GM23248 (cell line): ENCODE measurements at regions not wholly inside any gene's neighbourhood (a gene's known extent, or its start where the extent isn't known, plus 50 kb on each side); places are given as distances from the start of the nearest gene placed in this dataset.

ENCODE experiments used
- DNase-seq: peaks from one replicate; pipeline ENCODE4 v3.0.0-alpha.2; 2015
- H2AFZ ChIP-seq: fragments of 200-600 bp; sonication (generic); 2 replicates; pipeline ENCODE4 v1.6.1; 2016; ENCODE audit warnings: antibody characterized with exemption
- H3F3A ChIP-seq: fragments of 200-600 bp; sonication (generic); 2 replicates; pipeline ENCODE4 v1.6.1; 2016; ENCODE audit warnings: mild to moderate bottlenecking, antibody characterized with exemption, mixed run types; ENCODE audit not compliant: insufficient read depth
- H3K27ac ChIP-seq: fragments of 200-600 bp; sonication (generic); 2 replicates; pipeline ENCODE4 v1.5.1; 2016; ENCODE audit warnings: mild to moderate bottlenecking
- H3K27me3 ChIP-seq: fragments of 200-600 bp; sonication (generic); replicated peaks from 2 replicates; pipeline ENCODE4 v1.6.1; 2016; ENCODE audit warnings: mild to moderate bottlenecking; ENCODE audit not compliant: insufficient read depth
- H3K36me3 ChIP-seq: fragments of 200-600 bp; sonication (generic); 2 replicates; pipeline ENCODE4 v1.6.1; 2016; ENCODE audit warnings: low read depth, mild to moderate bottlenecking
- H3K4me1 ChIP-seq: fragments of 200-600 bp; sonication (generic); 2 replicates; pipeline ENCODE4 v1.6.1; 2016; ENCODE audit warnings: mild to moderate bottlenecking; ENCODE audit not compliant: insufficient read depth
- H3K4me2 ChIP-seq: fragments of 200-600 bp; sonication (generic); one replicate; pipeline ENCODE4 v1.6.1; 2016; ENCODE audit warnings: mild to moderate bottlenecking; ENCODE audit not compliant: unreplicated experiment
- H3K4me3 ChIP-seq: fragments of 200-600 bp; sonication (generic); 2 replicates; pipeline ENCODE4 v1.5.1; 2016; ENCODE audit warnings: mild to moderate bottlenecking
- H3K79me2 ChIP-seq: fragments of 200-600 bp; sonication (generic); 2 replicates; pipeline ENCODE4 v1.6.1; 2016; ENCODE audit warnings: mild to moderate bottlenecking; ENCODE audit not compliant: insufficient read depth
- H3K9ac ChIP-seq: fragments of 200-600 bp; sonication (generic); 2 replicates; pipeline ENCODE4 v1.6.1; 2016; ENCODE audit warnings: mild to moderate bottlenecking
- H3K9me2 ChIP-seq: fragments of 200-600 bp; sonication (generic); 2 replicates; pipeline ENCODE4 v1.6.1; 2016; ENCODE audit warnings: mixed run types, mild to moderate bottlenecking, moderate library complexity; ENCODE audit not compliant: insufficient read depth
- H3K9me3 ChIP-seq: fragments of 200-600 bp; sonication (generic); one replicate; pipeline ENCODE4 v1.6.1; 2017; ENCODE audit warnings: low read depth
- H4K20me1 ChIP-seq: fragments of 200-600 bp; sonication (generic); 2 replicates; pipeline ENCODE4 v1.6.0; 2016; ENCODE audit not compliant: insufficient read depth
- EZH2 ChIP-seq: fragments of 200-600 bp; sonication (generic); IDR thresholded peaks from 2 replicates; pipeline ENCODE4 v1.6.1; 2018; ENCODE audit warnings: antibody characterized with exemption, mild to moderate bottlenecking; ENCODE audit not compliant: insufficient read depth, poor library complexity, severe bottlenecking
- EZH2phosphoT487 ChIP-seq: fragments of 200-600 bp; sonication (generic); IDR thresholded peaks from 2 replicates; pipeline ENCODE4 v1.6.1; 2018; ENCODE audit warnings: antibody characterized with exemption, moderate library complexity, mild to moderate bottlenecking, low read depth; ENCODE audit not compliant: insufficient read depth
- WGBS, 2 experiments: methylation state at CpG; one replicate each; pipeline ENCODE4 v1.1.6; 2015 to 2017; ENCODE audit warnings: low lambda C conversion rate in 2 of 2, low coverage in 1 of 2; ENCODE audit errors: missing lambda C conversion rate in 2 of 2; 5-methylcytosine and 5-hydroxymethylcytosine counted together
- in situ Hi-C: fragments of 300-500 bp; cut with MboI; formaldehyde crosslinking; loops from 2 replicates; pipeline ENCODE4 v1.15.0; 2020

GRCh38 chr5:133899506-133899905 is 68.9 kb downstream of the C5orf15 start:
- H3F3A ChIP-seq: no peaks in the 10 kb centered on the region
- DNase-seq: no peak
- TF ChIP-seq EZH2 (no peak), EZH2phosphoT487 (no peak)
- no peaks in the 10 kb centered on the region for H4K20me1 ChIP-seq
- H3K36me3 ChIP-seq: no peaks in the 10 kb centered on the region
- H3K9me2 ChIP-seq: no peaks in the 10 kb centered on the region
- no peaks in the 10 kb centered on the region for H3K9me3 ChIP-seq
- no peaks in the 10 kb centered on the region for H3K79me2 ChIP-seq
- H3K9ac ChIP-seq: no peak overlapping the region
- WGBS, 2 experiments: 26 to 30% methylated on average over 4 of the region's 4 CpGs
- peaks cover 17% of the 10 kb centered on the region for H3K27me3 ChIP-seq
- no peak overlapping the region for H3K27ac ChIP-seq
- H3K4me2 ChIP-seq: no peak overlapping the region
- H3K4me1 ChIP-seq: no peaks in the 10 kb centered on the region
- no peak overlapping the region for H2AFZ ChIP-seq
- in situ Hi-C loops: no loop called here
- no peak overlapping the region for H3K4me3 ChIP-seq

GRCh38 chr5:133898440-133898839 is 70.0 kb downstream of the C5orf15 start:
- H3K27me3 ChIP-seq: peaks cover 26% of the 10 kb centered on the region
- no peaks in the 10 kb centered on the region for H3K9me3 ChIP-seq
- DNase-seq: no peak
- no peak overlapping the region for H3K27ac ChIP-seq
- no peak overlapping the region for H3K4me3 ChIP-seq
- TF ChIP-seq EZH2phosphoT487: no peak
- TF ChIP-seq EZH2: no peak
- H3K4me2 ChIP-seq: no peak overlapping the region
- no peaks in the 10 kb centered on the region for H3K36me3 ChIP-seq
- 23 to 27% methylated on average over 3 of the region's 3 CpGs for WGBS, 2 experiments
- no peak overlapping the region for H2AFZ ChIP-seq
- H3K4me1 ChIP-seq: no peaks in the 10 kb centered on the region
- no peaks in the 10 kb centered on the region for H3K79me2 ChIP-seq
- H3K9ac ChIP-seq: no peak overlapping the region
- H3K9me2 ChIP-seq: no peaks in the 10 kb centered on the region
- H3F3A ChIP-seq: no peaks in the 10 kb centered on the region
- no peaks in the 10 kb centered on the region for H4K20me1 ChIP-seq
- in situ Hi-C loops: no loop called here

- H3K9me3 ChIP-seq: no peaks in the 10 kb centered on the region
- H3K4me1 ChIP-seq: no peaks in the 10 kb centered on the region
- no peaks in the 10 kb centered on the region for H3K79me2 ChIP-seq
- no peak overlapping the region for H3K4me2 ChIP-seq
- 59 to 65% methylated on average over 4 of the region's 4 CpGs for WGBS, 2 experiments
- in situ Hi-C loops: no loop called here
- H3K9me2 ChIP-seq: no peaks in the 10 kb centered on the region
- TF ChIP-seq EZH2 (no peak), EZH2phosphoT487 (no peak)
- H3K36me3 ChIP-seq: no peaks in the 10 kb centered on the region
- H3K4me3 ChIP-seq: no peak overlapping the region
- no peak overlapping the region for H3K9ac ChIP-seq
- H4K20me1 ChIP-seq: no peaks in the 10 kb centered on the region
- DNase-seq: no peak
- H3F3A ChIP-seq: no peaks in the 10 kb centered on the region
- H2AFZ ChIP-seq: no peak overlapping the region
- no peak overlapping the region for H3K27ac ChIP-seq
- H3K27me3 ChIP-seq: peaks cover 33% of the 10 kb centered on the region
Measured at GRCh38 chr5:133897431-133897830, 71.0 kb downstream of the C5orf15 start.

GRCh38 chr5:133896873-133897272 is 71.6 kb downstream of the C5orf15 start:
- Histone ChIP-seq H3K4me1 (no peaks in the 10 kb centered on the region), H3K4me2 (no peak overlapping the region), H3F3A (no peaks in the 10 kb centered on the region), H3K79me2 (no peaks in the 10 kb centered on the region), H4K20me1 (no peaks in the 10 kb centered on the region), H3K36me3 (no peaks in the 10 kb centered on the region), H3K9me3 (no peaks in the 10 kb centered on the region), H3K27me3 (peaks cover 33% of the 10 kb centered on the region), H2AFZ (no peak overlapping the region), H3K27ac (no peak overlapping the region), H3K9ac (no peak overlapping the region), H3K4me3 (no peak overlapping the region), H3K9me2 (no peaks in the 10 kb centered on the region)
- no peak for TF ChIP-seq EZH2
- no peak for TF ChIP-seq EZH2phosphoT487
- DNase-seq: no peak
- WGBS, 2 experiments: 49 to 50% methylated on average over 2 of the region's 2 CpGs
- in situ Hi-C loops: no loop called here
